ENCODE measurements at regions not wholly inside any gene's neighbourhood (a gene's known extent, or its start where the extent isn't known, plus 50 kb on each side); places are given as distances from the start of the nearest gene placed in this dataset.

DNA sequence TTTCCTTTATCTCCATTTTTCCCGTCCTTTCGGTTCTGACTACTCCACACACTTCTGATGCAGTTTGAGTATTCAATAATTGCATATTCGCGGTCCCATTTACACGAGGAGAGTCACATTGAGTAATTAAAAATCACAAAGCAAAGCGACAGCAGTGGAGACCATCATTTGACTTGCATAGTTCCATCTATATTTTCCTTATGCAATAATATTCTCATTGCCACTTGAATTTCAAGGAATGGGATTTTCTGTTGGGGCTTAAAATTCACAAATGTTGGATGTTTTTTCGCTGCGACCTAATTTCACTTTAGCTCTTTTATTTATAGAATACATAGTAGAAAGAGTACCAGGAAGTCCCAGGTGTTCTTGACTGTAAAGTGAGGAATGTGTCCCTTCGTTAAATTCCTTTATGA, 186.8 kb downstream of the ZEB2 start:
- no peak for DNase-seq (ENCODE audit: low spot score)

DNA sequence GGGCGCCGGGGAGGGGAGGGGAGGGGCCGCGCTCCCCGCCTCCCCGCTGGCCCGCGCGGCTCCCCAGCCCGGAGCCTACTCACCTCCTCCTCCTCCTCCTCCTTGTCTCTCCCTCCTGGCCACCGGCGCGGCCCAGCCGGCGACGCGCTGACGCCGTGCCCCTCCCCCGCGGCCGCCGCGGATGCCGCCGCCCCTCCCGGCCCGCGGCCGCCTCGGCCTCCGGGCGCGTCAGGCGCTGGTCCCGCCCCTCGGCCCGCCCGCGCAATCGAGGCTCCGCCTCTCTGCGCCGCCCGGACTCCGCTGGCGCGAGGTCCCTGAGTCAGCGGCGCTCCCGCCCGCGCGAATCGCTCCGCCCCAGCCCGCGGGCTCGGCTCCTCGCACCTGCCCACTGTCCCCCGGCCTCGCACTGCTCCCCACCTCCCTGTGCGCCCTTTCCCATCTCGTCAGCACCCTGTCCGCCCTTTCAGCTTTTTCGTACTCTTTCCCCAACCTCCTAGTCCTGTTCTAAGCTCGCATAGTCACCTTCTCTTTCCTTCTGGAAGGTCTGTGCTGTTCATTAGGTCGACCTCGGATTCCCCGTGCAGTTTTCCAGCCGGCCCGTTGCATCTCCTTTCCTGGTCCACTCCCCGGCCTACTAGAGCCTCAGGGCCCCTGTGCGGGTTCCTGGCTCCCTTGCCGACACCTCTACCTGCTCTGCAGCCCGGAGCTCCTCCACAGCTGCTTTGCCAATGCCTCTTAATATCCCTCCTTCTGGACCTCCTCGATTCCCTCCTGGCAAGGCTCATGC, 187.4 kb downstream of the ZEB2 start:
- peak; percentile 88 for DNase-seq (ENCODE audit: low spot score)

DNA sequence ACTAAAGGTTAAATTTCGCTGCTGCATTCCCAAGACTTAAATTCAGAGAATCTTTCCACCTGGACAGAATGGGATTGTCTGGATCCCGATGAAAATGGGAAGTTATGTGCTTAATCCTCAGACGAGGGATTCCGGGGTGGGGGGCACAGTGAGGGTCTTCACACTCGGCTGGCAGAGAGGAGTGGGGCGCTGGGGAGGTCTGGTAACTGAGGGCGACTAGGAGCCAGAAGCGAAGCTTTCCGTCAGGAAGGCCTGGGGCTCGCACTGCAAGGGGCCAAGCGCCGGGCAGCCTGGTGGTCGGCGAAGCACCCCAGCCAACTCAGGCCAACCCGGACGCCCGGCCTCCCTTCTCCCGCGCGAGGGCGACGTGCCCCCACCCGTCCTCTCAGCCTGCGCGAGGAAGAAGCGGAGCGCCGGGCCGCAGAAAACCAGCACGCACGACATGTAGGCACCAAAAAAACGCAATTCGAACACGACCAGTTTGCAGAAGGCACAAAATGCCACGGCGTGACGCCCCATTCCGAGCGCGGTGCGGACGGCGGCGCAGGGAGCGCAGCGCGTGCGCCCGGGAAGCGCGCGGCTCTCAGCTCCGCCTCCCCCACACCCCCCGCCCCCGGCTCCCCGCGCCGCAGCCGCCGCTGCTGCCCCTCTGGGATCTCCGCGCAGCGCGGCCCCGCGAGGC, 188.1 kb downstream of the ZEB2 start:
- no peak for DNase-seq (ENCODE audit: low spot score)

- no peak for DNase-seq (ENCODE audit: low spot score)
Observed at GRCh38 chr2:144330951-144331673, 188.8 kb downstream of the ZEB2 start.

DNA sequence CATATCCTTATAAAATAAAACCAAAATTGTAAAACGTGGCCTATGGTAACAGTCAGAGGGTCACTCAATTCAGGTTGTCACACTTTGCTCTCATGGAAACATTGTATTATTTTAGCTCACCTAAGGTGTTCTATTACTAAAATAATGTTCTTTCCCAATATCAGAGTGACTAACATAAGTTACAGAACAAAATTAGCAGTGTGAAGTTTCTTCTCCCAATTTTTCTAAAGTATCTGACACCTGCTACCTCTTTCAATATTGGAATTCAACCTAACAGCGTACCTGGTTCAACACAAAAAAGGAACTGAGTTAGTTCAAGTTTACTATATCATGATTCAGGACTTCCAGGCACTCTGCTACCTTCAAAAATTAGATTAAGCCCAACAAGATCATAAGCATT, 190.4 kb downstream of the ZEB2 start:
- DNase-seq (ENCODE audit: low spot score): no peak

DNA sequence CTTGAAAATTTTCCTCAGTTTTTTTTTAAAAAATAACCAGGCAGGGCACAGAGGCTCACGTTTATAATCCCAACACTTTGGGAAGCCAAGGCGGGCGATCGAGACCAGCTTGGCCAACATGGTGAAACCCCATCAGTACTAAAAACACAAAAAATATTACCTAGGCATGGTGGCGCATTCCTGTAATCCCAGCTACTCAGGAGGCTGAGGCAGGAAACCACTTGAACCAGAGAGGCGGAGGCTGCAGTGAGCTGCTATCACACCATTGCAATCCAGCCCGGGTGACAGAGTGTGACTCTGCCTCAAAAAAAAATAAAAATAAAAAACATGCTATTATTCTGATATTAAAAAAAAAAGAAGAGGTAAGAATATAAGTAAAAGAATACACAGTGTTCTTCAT, 191.0 kb downstream of the ZEB2 start:
- DNase-seq (ENCODE audit: low spot score): peak; percentile 32

GRCh38 chr2:144326825-144327224, 193.1 kb downstream of the ZEB2 start:
- DNase-seq (ENCODE audit: low spot score): no peak

- DNase-seq (ENCODE audit: low spot score): peak; percentile 69
Observed at GRCh38 chr2:144325086-144325485, 194.8 kb downstream of the ZEB2 start.

DNA sequence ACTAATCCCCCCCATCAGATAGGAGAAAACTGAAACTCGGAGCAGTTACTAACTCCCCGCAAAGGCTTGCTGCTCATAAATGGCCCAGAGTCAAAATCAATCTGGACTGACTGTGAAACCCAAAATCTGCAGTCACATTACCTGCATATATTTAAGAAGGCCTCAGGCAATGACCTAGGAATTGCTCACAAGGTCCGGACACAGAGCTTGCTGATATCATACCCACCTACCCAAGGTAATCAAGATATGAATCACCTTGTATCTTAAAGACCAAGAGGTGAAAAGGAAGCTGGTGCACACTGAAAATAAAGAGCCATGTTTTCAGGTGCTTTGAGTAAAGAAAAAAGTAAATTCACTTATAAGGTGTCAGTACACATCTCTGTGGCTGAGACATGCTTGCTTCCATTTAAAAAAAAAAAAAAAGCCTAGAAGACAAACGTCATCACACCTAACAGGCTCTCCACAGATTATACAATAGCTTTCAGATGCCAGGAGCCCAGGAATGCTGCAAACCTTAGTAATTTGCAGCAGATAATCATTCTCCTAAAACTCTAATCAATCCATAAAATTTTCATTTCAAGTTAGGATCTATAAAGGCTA, 195.4 kb downstream of the ZEB2 start:
- peak; percentile 22 for DNase-seq (ENCODE audit: low spot score)

DNA sequence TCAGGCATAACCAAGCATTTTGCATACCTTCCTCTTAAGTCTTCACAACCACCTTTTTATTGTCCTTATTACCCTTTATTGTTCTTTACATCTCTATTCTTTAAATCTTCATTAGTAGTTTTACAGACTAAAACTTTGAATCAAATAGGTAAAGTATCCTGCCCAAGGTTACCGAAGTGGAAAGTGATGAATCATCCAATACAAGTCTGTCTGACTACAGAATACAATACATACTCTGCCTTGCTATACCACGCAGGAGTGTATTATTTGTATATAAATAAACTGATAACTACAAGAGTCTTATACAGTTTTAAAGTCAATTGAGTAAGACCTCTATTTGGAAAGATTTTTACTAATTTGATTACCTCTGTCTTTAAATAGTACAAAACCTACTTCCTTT, 196.0 kb downstream of the ZEB2 start:
- DNase-seq (ENCODE audit: low spot score): peak; percentile 28

DNA sequence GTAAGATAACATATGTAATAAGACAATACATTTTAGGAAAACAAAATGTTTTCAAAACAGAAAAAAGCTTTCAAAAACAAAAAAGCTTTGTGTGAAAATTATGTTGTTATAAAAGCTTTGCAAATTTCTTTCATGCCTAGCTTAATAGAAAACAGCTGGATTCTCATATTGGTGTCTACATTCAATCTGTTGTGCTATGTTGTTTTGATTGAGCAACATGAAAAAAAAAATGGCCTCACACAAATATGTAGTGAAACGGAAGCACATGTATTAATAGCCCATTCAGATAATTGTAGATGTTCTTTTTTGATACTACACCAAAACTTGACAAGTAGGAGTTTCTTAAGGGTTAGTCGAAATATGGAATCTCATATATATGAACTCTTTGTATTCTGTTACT, 197.5 kb downstream of the ZEB2 start:
- DNase-seq (ENCODE audit: low spot score): no peak

- DNase-seq (ENCODE audit: low spot score): peak; percentile 74
Observed at GRCh38 chr2:144320491-144320890, 199.4 kb downstream of the ZEB2 start.

GRCh38 chr2:144317071-144317738, 202.7 kb downstream of the ZEB2 start:
- DNase-seq (ENCODE audit: low spot score): no peak

GRCh38 chr2:144310889-144311608, 208.9 kb downstream of the ZEB2 start:
- DNase-seq (ENCODE audit: low spot score): no peak

GRCh38 chr2:144310484-144310883, 209.4 kb downstream of the ZEB2 start:
- DNase-seq (ENCODE audit: low spot score): no peak

GRCh38 chr2:144307711-144308110, 212.2 kb downstream of the ZEB2 start:
- no peak for DNase-seq (ENCODE audit: low spot score)

DNA sequence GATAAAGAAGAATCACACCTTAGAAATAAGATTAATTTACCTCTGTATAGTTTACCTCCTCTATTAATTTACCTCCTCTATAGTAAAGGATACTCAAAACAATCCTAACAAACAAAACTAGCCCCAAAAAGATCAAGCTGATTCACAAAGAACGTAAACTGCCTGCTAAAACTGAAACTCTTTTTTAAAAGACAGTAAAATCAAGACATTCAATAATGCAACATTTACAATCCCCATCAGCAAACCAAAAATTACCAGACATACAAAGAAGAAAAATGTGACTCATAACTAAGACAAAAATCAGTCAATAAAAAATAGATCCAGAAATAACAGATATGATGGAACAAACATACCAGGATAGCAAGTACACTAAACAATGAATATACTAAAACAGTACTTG, 215.7 kb downstream of the ZEB2 start:
- no peak for DNase-seq (ENCODE audit: low spot score)

DNA sequence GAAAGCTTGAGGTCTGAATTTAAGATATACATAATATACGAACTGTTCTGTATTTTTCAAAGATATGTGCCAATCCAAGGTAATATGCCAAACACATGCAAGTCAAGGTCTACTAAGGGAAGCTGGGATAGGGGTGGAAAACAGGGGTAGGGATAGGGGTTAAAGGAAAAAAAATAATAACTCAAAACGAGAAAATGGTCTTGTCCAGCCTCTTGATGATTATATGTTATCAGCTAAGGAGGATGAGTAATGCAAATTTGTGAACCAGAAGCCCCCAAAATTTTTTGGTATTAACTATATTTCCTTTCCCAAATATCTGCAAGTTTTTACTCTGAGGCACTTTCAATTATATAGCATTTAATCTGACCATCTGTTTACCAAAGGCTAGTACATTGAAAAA, 219.3 kb downstream of the ZEB2 start:
- DNase-seq (ENCODE audit: low spot score): no peak

- DNase-seq (ENCODE audit: low spot score): no peak
Observed at GRCh38 chr2:144290276-144290675, 229.6 kb downstream of the ZEB2 start.

DNA sequence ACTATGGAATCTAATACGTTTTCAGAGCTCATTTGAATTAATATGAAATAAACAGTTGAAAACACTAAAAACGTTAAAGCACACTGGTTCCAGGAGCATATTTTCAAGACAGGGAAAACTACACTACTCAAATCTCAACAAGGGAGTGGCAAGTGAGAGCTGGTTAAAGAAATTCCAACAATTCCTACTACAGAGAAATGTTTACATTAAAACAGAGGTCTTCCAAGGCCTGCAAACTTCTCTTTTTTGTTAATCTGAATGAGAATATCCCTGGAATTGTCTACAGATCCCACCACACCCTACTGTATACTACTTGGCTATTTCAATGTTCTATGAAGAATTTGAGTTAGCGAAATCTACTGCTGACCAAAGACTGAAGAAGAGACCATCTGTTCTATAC, 231.5 kb downstream of the ZEB2 start:
- no peak for DNase-seq (ENCODE audit: low spot score)

GRCh38 chr2:144285324-144285723, 234.6 kb downstream of the ZEB2 start:
- DNase-seq (ENCODE audit: low spot score): no peak
